Immature natural killer cell (primary cell): ENCODE measurements at regions not wholly inside any gene's neighbourhood (a gene's known extent, or its start where the extent isn't known, plus 50 kb on each side); places are given as distances from the start of the nearest gene placed in this dataset.

Experiments
- DNase-seq, 3 donors: peaks; one replicate each; pipeline ENCODE4 v3.0.0; 2022; ENCODE audit warnings: mixed read lengths in 1 of 3
- H3K27ac Mint-ChIP-seq, 6 donors: one replicate each; pipeline ENCODE4 v1.8.0; 2020; ENCODE audit warnings: mixed read lengths in 6 of 6, mild to moderate bottlenecking in 5 of 6, inconsistent platforms in 4 of 6, moderate library complexity in 3 of 6
- H3K27me3 Mint-ChIP-seq, 3 donors: one replicate each; pipeline ENCODE4 v1.8.0; 2020 to 2021; ENCODE audit warnings: low read depth in 3 of 3, mild to moderate bottlenecking in 3 of 3, mixed read lengths in 3 of 3, moderate library complexity in 3 of 3, inconsistent platforms in 1 of 3
- H3K36me3 Mint-ChIP-seq, 3 donors: one replicate each; pipeline ENCODE4 v1.8.0; 2020; ENCODE audit warnings: mixed read lengths in 3 of 3, inconsistent platforms in 2 of 3, mild to moderate bottlenecking in 2 of 3
- H3K4me1 Mint-ChIP-seq, 2 donors: one replicate each; pipeline ENCODE4 v1.8.0; 2020; ENCODE audit warnings: inconsistent platforms in 2 of 2, mild to moderate bottlenecking in 2 of 2, mixed read lengths in 2 of 2, moderate library complexity in 1 of 2
- H3K4me3 Mint-ChIP-seq, 5 donors: one replicate each; pipeline ENCODE4 v1.8.0; 2020; ENCODE audit warnings: mild to moderate bottlenecking in 5 of 5, mixed read lengths in 5 of 5, inconsistent platforms in 3 of 5, moderate library complexity in 3 of 5
- H3K9me3 Mint-ChIP-seq, 6 donors: one replicate each; pipeline ENCODE4 v1.8.0; 2020; ENCODE audit warnings: mild to moderate bottlenecking in 6 of 6, mixed read lengths in 6 of 6, inconsistent platforms in 4 of 6, moderate library complexity in 3 of 6

- no peak overlapping the region for H3K27ac Mint-ChIP-seq
- peaks cover 0 to 6% (median 0%) of the 10 kb centered on the region in 6 donors for H3K9me3 Mint-ChIP-seq
- H3K36me3 Mint-ChIP-seq: no peaks in the 10 kb centered on the region
- no peaks in the 10 kb centered on the region for H3K4me1 Mint-ChIP-seq
- no peak overlapping the region for H3K4me3 Mint-ChIP-seq
- peaks cover 2 to 7% (median 3%) of the 10 kb centered on the region in 3 donors for H3K27me3 Mint-ChIP-seq
- no peak for DNase-seq
Observed at GRCh38 chr12:13676880-13677279, 304.5 kb downstream of the GRIN2B start.

DNA sequence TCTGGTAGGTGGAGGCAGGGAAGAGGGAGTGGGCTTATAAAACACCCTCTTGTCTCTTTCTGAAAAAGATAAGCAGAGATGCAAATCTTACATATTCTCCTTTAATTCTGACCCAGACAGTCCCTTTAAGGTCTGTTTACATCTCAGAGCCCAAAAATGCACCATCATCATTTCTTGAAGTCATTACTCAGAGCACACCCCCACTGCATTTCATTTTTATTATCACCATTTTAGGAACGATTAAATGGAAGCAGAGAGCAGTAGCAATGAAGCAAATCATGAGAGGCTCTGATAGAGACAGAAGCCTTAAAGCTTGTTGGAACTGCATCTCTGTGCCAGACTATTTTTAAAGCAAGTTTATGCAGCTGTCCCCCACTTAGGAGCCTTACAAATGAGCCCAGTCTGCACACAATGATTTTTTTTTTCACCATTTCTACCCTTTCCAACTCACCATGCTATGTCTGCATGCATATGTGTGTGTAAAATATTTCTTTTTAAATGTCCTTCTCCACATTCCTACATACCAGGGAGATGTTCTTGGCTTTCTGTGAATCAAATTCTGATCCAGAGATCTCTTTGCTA lies 311.0 kb downstream of the GRIN2B start:
- no peak for DNase-seq
- Mint-ChIP-seq H3K36me3 (no peaks in the 10 kb centered on the region), H3K4me1 (no peaks in the 10 kb centered on the region), H3K27ac (no peak overlapping the region), H3K27me3 (peaks cover 0 to 10% (median 7%) of the 10 kb centered on the region in 3 donors), H3K9me3 (peaks cover 0 to 8% (median 0%) of the 10 kb centered on the region in 6 donors), H3K4me3 (no peak overlapping the region)

- Mint-ChIP-seq H3K4me3 (no peak overlapping the region), H3K27me3 (peaks cover 0 to 15% (median 7%) of the 10 kb centered on the region in 3 donors), H3K9me3 (peaks cover 0 to 8% (median 0%) of the 10 kb centered on the region in 6 donors), H3K4me1 (no peaks in the 10 kb centered on the region), H3K36me3 (no peaks in the 10 kb centered on the region), H3K27ac (no peak overlapping the region)
- no peak for DNase-seq
Observed at GRCh38 chr12:13668880-13669279, 312.5 kb downstream of the GRIN2B start.

DNA sequence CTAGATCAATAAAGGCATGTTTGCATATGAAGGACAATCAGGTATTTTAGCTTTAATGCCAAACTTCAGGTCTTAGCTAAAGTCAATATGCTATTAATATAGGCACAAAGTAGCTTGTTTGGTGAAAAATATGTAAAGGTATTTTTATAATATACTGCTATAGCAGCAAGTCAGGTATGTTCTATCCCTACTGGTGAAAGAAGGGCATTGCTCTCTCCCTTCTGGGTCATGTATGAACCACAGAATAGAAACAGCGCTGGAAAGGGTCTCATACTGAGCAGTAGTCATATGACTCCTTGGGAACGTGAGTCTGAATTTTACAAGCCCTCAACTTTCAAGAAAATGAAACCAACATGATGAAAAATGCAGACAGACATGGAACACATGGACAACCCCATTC lies 314.6 kb downstream of the GRIN2B start:
- H3K4me3 Mint-ChIP-seq: no peak overlapping the region
- no peak overlapping the region for H3K27ac Mint-ChIP-seq
- peaks cover 0 to 6% (median 0%) of the 10 kb centered on the region in 6 donors for H3K9me3 Mint-ChIP-seq
- no peaks in the 10 kb centered on the region for H3K4me1 Mint-ChIP-seq
- DNase-seq: no peak
- no peaks in the 10 kb centered on the region for H3K36me3 Mint-ChIP-seq
- peaks cover 0 to 10% (median 3%) of the 10 kb centered on the region in 3 donors for H3K27me3 Mint-ChIP-seq

DNA sequence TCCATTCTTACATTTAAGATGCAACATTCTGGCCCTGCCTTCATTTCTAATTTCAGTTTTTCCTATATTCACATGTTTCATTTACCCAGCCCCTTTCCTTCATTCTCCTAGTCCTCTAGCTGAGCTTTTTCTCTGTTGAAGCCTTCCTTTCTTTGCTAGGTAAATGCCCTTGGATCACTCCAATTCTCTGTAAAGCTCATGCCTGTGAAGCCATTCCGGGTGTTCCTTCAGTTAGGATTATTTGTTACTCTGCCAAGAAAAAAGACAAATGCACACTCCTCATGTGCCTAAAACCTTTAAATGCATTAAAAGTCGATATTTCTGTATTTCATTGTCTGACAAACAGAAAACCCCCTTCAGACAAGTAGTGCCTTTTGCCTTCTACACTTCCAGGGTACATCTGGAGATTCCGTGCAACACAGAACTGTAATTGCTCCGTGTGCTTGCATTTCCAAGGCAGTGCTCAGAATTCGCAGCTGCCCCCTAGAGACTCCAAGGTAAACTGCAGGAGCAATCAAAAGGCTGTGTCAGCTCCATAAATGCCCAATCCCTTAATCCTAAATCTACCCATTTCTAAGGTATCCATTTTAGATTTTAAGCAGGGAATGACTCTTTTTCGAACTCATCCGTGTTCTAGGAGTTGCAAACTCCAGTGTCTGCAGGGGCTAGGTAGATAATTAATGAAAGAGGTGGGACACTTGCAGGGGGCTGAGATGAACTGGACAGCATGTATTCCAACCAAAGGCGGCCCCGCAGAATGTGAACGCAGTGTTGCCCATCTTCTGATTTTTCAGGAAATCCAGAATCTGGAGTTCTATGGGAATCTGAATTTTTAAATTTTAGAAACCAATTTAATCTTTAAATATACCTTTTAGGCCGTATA lies 320.2 kb downstream of the GRIN2B start:
- Mint-ChIP-seq H3K36me3 (no peaks in the 10 kb centered on the region), H3K4me3 (no peak overlapping the region), H3K9me3 (peaks cover 0 to 8% (median 0%) of the 10 kb centered on the region in 6 donors), H3K27ac (no peak overlapping the region), H3K27me3 (peaks cover 2 to 10% (median 3%) of the 10 kb centered on the region in 3 donors), H3K4me1 (no peaks in the 10 kb centered on the region)
- no peak for DNase-seq

DNA sequence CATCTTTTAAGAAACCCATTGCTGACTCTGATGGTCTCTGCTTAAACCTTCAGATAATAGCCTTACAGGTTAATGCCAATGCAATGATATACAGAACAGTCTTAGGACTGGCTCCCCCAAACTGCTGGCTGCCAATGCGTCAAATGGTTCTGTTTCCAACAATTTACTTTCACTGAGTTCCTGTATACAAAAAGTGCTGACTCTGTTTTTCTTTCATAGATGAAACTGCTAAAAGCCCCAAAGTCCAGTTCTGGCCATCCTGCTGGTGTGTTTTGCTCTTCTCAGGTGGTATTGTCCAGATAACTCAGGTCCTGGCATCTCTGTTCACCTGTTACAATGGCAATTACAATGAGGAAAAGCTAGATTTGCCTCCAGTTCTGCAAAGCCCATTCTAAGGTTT lies 326.9 kb downstream of the GRIN2B start:
- DNase-seq: no peak
- Mint-ChIP-seq H3K27me3 (peaks cover 2 to 6% (median 6%) of the 10 kb centered on the region in 3 donors), H3K36me3 (no peaks in the 10 kb centered on the region), H3K4me1 (no peaks in the 10 kb centered on the region), H3K27ac (no peak overlapping the region), H3K9me3 (peaks cover 0 to 6% (median 0%) of the 10 kb centered on the region in 6 donors), H3K4me3 (no peak overlapping the region)

DNA sequence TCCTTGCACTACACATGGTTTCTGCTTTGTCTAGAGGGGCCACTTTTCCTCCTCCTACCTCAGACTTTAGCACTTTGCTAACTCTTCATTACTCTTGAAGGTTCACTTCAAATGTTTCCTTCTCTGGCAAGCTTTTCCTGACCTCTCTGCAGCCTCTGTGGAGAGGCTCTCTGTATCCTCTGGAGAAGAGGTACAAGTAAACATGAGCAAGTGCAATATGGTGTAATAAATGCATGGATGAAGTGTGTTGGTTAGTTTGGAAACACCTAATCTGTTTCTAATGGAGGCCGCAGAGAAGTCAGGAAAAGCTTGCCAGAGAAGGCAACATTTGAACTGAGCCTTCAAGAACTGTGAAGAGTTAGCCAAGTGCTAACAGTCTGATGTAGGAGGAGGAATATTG lies 329.3 kb downstream of the GRIN2B start:
- Mint-ChIP-seq H3K9me3 (peaks cover 0 to 3% (median 0%) of the 10 kb centered on the region in 6 donors), H3K27ac (no peak overlapping the region), H3K27me3 (peaks cover 2 to 6% (median 6%) of the 10 kb centered on the region in 3 donors), H3K4me1 (no peaks in the 10 kb centered on the region), H3K4me3 (no peak overlapping the region), H3K36me3 (no peaks in the 10 kb centered on the region)
- DNase-seq: no peak

- no peaks in the 10 kb centered on the region for H3K9me3 Mint-ChIP-seq
- peaks cover 0 to 3% (median 1%) of the 10 kb centered on the region in 3 donors for H3K27me3 Mint-ChIP-seq
- H3K36me3 Mint-ChIP-seq: no peaks in the 10 kb centered on the region
- no peak overlapping the region for H3K27ac Mint-ChIP-seq
- no peaks in the 10 kb centered on the region for H3K4me1 Mint-ChIP-seq
- H3K4me3 Mint-ChIP-seq: no peak overlapping the region
- DNase-seq: no peak
Observed at GRCh38 chr12:13635709-13636108, 345.7 kb downstream of the GRIN2B start.

GRCh38 chr12:13631873-13632272 lies 349.5 kb downstream of the GRIN2B start:
- peaks cover 0 to 6% (median 0%) of the 10 kb centered on the region in 6 donors for H3K9me3 Mint-ChIP-seq
- no peaks in the 10 kb centered on the region for H3K36me3 Mint-ChIP-seq
- no peak overlapping the region for H3K27ac Mint-ChIP-seq
- DNase-seq: no peak
- no peaks in the 10 kb centered on the region for H3K4me1 Mint-ChIP-seq
- peaks cover 1 to 3% (median 2%) of the 10 kb centered on the region in 3 donors for H3K27me3 Mint-ChIP-seq
- H3K4me3 Mint-ChIP-seq: no peak overlapping the region

- no peak for DNase-seq
- Mint-ChIP-seq H3K4me3 (no peak overlapping the region), H3K9me3 (peaks cover 0 to 6% (median 0%) of the 10 kb centered on the region in 6 donors), H3K27ac (no peak overlapping the region), H3K4me1 (no peaks in the 10 kb centered on the region), H3K36me3 (no peaks in the 10 kb centered on the region), H3K27me3 (peaks cover 1 to 3% (median 2%) of the 10 kb centered on the region in 3 donors)
Observed at GRCh38 chr12:13630354-13630753, 351.0 kb downstream of the GRIN2B start.

DNA sequence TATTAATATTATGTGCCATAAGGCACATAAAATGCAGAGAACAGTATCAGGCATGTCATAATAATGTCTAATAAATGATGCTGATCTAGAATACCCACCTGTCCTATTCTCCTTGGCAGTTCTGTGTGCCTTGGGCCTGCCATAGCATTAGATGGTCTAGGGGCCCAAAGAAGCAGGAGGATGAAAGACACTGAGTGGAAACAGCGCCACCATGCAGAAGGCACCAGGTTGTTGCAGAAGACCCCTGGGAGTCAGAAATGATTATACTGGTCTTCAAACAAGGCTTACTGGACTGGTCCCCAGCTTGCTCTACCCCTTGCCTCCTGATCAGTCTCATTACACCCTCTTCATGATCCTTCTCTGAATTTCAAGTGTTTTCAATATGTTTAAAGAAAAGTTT lies 353.3 kb downstream of the GRIN2B start:
- H3K27ac Mint-ChIP-seq: no peak overlapping the region
- no peaks in the 10 kb centered on the region for H3K4me1 Mint-ChIP-seq
- no peak for DNase-seq
- no peaks in the 10 kb centered on the region for H3K36me3 Mint-ChIP-seq
- peaks cover 0 to 6% (median 0%) of the 10 kb centered on the region in 6 donors for H3K9me3 Mint-ChIP-seq
- no peak overlapping the region for H3K4me3 Mint-ChIP-seq
- peaks cover 0 to 2% (median 0%) of the 10 kb centered on the region in 3 donors for H3K27me3 Mint-ChIP-seq

DNA sequence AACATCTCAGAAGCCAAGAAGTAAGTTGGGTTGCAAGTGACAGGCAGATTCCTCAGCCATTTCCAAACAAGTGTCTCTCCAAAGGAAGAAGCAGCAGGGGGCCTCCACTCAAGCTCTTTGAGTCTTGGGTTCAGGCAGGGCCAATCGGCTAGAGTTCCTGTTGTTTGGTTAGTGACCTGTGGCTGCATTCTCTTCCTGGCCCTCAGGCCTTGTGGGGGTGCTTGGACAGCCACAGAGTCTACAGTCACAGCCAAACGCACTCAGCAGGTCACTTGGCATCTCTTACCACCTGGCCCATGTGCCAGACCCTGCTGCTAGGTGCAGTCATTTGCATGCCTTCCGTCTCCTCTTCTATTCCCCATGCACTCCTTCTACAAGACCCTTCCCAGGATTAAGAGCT lies 353.9 kb downstream of the GRIN2B start:
- H3K36me3 Mint-ChIP-seq: no peaks in the 10 kb centered on the region

DNA sequence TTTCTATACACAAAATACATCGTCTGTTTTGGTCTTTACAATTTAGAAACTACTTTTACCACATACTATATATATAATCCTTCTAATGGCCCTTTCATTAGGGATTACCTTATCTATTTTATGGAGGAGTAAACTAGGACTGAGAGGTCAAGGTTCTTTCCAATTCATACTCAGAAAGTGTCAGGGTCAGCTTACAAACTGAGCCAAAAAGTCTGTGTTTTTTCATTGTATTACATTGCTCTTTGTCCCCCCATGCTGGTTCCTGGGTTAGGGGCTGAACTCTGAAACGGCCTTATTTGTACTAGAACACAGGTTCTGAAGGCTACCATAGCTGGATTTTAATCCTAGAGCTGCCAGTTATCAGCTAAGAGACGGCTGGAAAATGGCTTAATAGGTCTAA lies 368.1 kb downstream of the GRIN2B start:
- peaks cover 0 to 3% (median under 1%) of the 10 kb centered on the region in 3 donors for H3K27me3 Mint-ChIP-seq
- no peak overlapping the region for H3K4me3 Mint-ChIP-seq
- no peak overlapping the region for H3K27ac Mint-ChIP-seq
- H3K4me1 Mint-ChIP-seq: no peaks in the 10 kb centered on the region
- peaks cover 0 to 2% (median 0%) of the 10 kb centered on the region in 6 donors for H3K9me3 Mint-ChIP-seq
- H3K36me3 Mint-ChIP-seq: no peaks in the 10 kb centered on the region
- no peak for DNase-seq

More for the DNA sequence above, 353.9 kb downstream of the GRIN2B start:
- Mint-ChIP-seq H3K9me3 (peaks cover 0 to 6% (median 0%) of the 10 kb centered on the region in 6 donors), H3K4me3 (no peak overlapping the region), H3K27ac (no peak overlapping the region), H3K4me1 (no peaks in the 10 kb centered on the region), H3K27me3 (peaks cover 0 to 2% (median 0%) of the 10 kb centered on the region in 3 donors)
- no peak for DNase-seq
